ENCODE measurements at regions not wholly inside any gene's neighbourhood (a gene's known extent, or its start where the extent isn't known, plus 50 kb on each side); places are given as distances from the start of the nearest gene placed in this dataset.

DNA sequence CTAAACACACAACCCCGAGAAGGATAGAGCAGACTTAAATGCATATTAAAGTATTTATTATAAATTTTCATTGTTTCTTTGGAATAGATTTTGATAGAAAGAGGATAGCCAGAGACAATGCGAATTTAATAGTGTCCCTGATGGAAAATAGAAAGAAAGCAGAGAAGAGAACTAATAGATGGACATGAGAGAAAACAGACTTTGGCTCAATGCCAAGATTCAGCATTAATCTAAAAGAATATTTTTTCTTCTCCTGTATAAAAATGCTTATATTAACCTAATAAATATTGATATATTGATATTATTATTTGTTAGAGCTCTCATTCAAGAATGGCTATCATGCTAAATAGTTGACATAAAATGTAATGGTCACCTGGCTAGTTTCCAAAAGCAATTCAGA lies 173.4 kb downstream of the KIF2B start (continued):
- TF ChIP-seq, protein P1, sequence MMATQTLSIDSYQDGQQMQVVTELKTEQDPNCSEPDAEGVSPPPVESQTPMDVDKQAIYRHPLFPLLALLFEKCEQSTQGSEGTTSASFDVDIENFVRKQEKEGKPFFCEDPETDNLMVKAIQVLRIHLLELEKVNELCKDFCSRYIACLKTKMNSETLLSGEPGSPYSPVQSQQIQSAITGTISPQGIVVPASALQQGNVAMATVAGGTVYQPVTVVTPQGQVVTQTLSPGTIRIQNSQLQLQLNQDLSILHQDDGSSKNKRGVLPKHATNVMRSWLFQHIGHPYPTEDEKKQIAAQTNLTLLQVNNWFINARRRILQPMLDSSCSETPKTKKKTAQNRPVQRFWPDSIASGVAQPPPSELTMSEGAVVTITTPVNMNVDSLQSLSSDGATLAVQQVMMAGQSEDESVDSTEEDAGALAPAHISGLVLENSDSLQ (IDR thresholded peaks at IDR 0.05) = no peak
- TF ChIP-seq NFIC (IDR thresholded peaks at IDR 0.05; ENCODE audit: low read depth, low read length) (no peak), FOS (IDR thresholded peaks at IDR 0.05; ENCODE audit: borderline replicate concordance, extremely low read depth, insufficient read length) (no peak)
- TF ChIP-seq, protein P2, sequence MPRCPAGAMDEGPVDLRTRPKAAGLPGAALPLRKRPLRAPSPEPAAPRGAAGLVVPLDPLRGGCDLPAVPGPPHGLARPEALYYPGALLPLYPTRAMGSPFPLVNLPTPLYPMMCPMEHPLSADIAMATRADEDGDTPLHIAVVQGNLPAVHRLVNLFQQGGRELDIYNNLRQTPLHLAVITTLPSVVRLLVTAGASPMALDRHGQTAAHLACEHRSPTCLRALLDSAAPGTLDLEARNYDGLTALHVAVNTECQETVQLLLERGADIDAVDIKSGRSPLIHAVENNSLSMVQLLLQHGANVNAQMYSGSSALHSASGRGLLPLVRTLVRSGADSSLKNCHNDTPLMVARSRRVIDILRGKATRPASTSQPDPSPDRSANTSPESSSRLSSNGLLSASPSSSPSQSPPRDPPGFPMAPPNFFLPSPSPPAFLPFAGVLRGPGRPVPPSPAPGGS (IDR thresholded peaks at IDR 0.05; ENCODE audit: borderline replicate concordance, insufficient read depth, low read depth, low read length, poor library complexity, severe bottlenecking) = no peak
- TF ChIP-seq, protein P3, sequence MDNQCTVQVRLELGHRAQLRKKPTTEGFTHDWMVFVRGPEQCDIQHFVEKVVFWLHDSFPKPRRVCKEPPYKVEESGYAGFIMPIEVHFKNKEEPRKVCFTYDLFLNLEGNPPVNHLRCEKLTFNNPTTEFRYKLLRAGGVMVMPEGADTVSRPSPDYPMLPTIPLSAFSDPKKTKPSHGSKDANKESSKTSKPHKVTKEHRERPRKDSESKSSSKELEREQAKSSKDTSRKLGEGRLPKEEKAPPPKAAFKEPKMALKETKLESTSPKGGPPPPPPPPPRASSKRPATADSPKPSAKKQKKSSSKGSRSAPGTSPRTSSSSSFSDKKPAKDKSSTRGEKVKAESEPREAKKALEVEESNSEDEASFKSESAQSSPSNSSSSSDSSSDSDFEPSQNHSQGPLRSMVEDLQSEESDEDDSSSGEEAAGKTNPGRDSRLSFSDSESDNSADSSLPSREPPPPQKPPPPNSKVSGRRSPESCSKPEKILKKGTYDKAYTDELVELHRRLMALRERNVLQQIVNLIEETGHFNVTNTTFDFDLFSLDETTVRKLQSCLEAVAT (IDR thresholded peaks at IDR 0.05) = no peak

DNA sequence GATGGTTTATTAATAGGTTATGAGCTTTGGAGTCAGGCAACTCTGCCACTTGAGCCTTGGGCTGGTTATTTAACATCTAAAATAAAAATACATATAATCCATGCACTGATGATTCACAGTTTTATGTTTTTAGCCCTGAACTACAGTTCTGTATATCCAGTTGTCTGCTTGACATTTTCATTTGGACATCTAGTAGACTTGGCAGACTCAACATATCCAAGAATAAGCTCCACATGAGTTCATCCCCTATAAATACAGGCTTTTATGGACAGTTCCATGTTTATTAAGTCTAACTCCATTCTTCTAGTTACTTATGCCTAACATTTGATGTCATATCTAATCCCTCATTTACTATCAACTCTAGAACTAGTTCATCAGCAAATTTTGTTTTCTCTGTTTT lies 174.2 kb downstream of the KIF2B start:
- in situ Hi-C loops (cut with MboI) (no loop called here), intact Hi-C loops (cut with micrococcal nuclease; ENCODE audit: unreplicated experiment) (no loop called here)
- no peaks in the 10 kb centered on the region for H3K27me3 ChIP-seq (replicated peaks in 1 of 2; ENCODE audit: control insufficient read depth in 2 of 2, insufficient read depth in 2 of 2, low read length in 1 of 2)

More for the DNA sequence above, 174.2 kb downstream of the KIF2B start:
- H3K79me2 ChIP-seq (ENCODE audit: control insufficient read depth, insufficient read depth, low read length) = no peaks in the 10 kb centered on the region
- ATAC-seq (no peak), FAIRE-seq (no peak), DNase-seq (ENCODE audit: low read depth, low spot score) (no peak)
- H3K36me3 ChIP-seq (ENCODE audit: control insufficient read depth in 2 of 2, insufficient read depth in 2 of 2, low read length in 1 of 2) = no peaks in the 10 kb centered on the region
- no peak for TF ChIP-seq CBX5 (IDR thresholded peaks at IDR 0.05; ENCODE audit: low read depth)
- H2AFZ ChIP-seq (ENCODE audit: control insufficient read depth, low read depth, low read length) = no peak overlapping the region
- H3K4me1 ChIP-seq (ENCODE audit: control insufficient read depth, insufficient read depth, low read length) = no peaks in the 10 kb centered on the region
- H4K20me1 ChIP-seq (ENCODE audit: control insufficient read depth, insufficient read depth) = no peaks in the 10 kb centered on the region
- CTCF ChIA-PET = no interaction called here
- no peak overlapping the region for H3K27ac ChIP-seq (ENCODE audit: control insufficient read depth, insufficient read depth)
- RAD21 ChIA-PET (ENCODE audit: unreplicated experiment) = no interaction called here
- no peak overlapping the region for H3K9ac ChIP-seq (ENCODE audit: control insufficient read depth, insufficient read depth, low read length)
- POLR2A ChIA-PET = no interaction called here
- H3K9me3 ChIP-seq (replicated peaks; ENCODE audit: control insufficient read depth, insufficient read depth, low read length) = no peaks in the 10 kb centered on the region
- no TSS peak for BruUV-seq (replicated peaks)
- H3K4me2 ChIP-seq (ENCODE audit: control insufficient read depth, insufficient read depth) = no peak overlapping the region
- H3K4me3 ChIP-seq = no peak overlapping the region
- SMC1A ChIA-PET (ENCODE audit: uncharacterized antibody, unreplicated experiment) = no interaction called here

Data from GM12878 (cell line).